ENCODE measurements at regions not wholly inside any gene's neighbourhood (a gene's known extent, or its start where the extent isn't known, plus 50 kb on each side); places are given as distances from the start of the nearest gene placed in this dataset.
"Not testable (repeated sequence)": the region's sequence is repeated elsewhere in the genome, so short reads cannot be mapped to it uniquely, and the experiment has no call there.

GRCh38 chr10:123323884-123324283 lies 169.7 kb downstream of the BUB3 start:
- DNase-seq = no peak

GRCh38 chr10:123325663-123326190 lies 171.5 kb downstream of the BUB3 start:
- no peak for DNase-seq

- DNase-seq = no peak
Observed at GRCh38 chr10:123326674-123327073, 172.5 kb downstream of the BUB3 start.

GRCh38 chr10:123327450-123327849 lies 173.2 kb downstream of the BUB3 start:
- DNase-seq = no peak

GRCh38 chr10:123327896-123328295 lies 173.7 kb downstream of the BUB3 start:
- DNase-seq = no peak

- no peak for DNase-seq
Observed at GRCh38 chr10:123331438-123331837, 177.2 kb downstream of the BUB3 start.

GRCh38 chr10:123346581-123346980 lies 192.4 kb downstream of the BUB3 start:
- no peak for DNase-seq

- DNase-seq = no peak
Observed at GRCh38 chr10:123348691-123349572, 194.7 kb downstream of the BUB3 start.

GRCh38 chr10:123351715-123352114 lies 197.5 kb downstream of the BUB3 start:
- no peak for DNase-seq

GRCh38 chr10:123354521-123354920 lies 200.3 kb downstream of the BUB3 start:
- DNase-seq = no peak

- DNase-seq = no peak
Observed at GRCh38 chr10:123355748-123356481, 201.7 kb downstream of the BUB3 start.

GRCh38 chr10:123356799-123357198 lies 202.6 kb downstream of the BUB3 start:
- DNase-seq = no peak

GRCh38 chr10:123357421-123357930 lies 203.3 kb downstream of the BUB3 start:
- DNase-seq = no peak

- no peak for DNase-seq
Observed at GRCh38 chr10:123359539-123359938, 205.3 kb downstream of the BUB3 start.

GRCh38 chr10:123361832-123362231 lies 207.6 kb downstream of the BUB3 start:
- DNase-seq = no peak

- no peak for DNase-seq
Observed at GRCh38 chr10:123367195-123367594, 213.0 kb downstream of the BUB3 start.

- not testable (repeated sequence) for DNase-seq
Observed at GRCh38 chr10:123371626-123372025, 217.4 kb downstream of the BUB3 start.

GRCh38 chr10:123373591-123373990 lies 219.4 kb downstream of the BUB3 start:
- DNase-seq = no peak

GRCh38 chr10:123375097-123375496 lies 220.9 kb downstream of the BUB3 start:
- DNase-seq = no peak

GRCh38 chr10:123375738-123376137 lies 221.5 kb downstream of the BUB3 start:
- DNase-seq = no peak

- DNase-seq = no peak
Observed at GRCh38 chr10:123377883-123378282, 223.7 kb downstream of the BUB3 start.

GRCh38 chr10:123378302-123378701 lies 224.1 kb downstream of the BUB3 start:
- DNase-seq = no peak

GRCh38 chr10:123379156-123379555 lies 225.0 kb downstream of the BUB3 start:
- no peak for DNase-seq
